Inflammatory macrophage (primary cell): ENCODE measurements at regions not wholly inside any gene's neighbourhood (a gene's known extent, or its start where the extent isn't known, plus 50 kb on each side); places are given as distances from the start of the nearest gene placed in this dataset.

Experiments
- DNase-seq, 2 donors: peaks; one replicate each; pipeline ENCODE4 v3.0.0-alpha.2; 2020 to 2022

- DNase-seq = no peak
Observed at GRCh38 chr6:150713487-150713886, 113.8 kb downstream of the PLEKHG1 start.

GRCh38 chr6:150713931-150714330 is 114.2 kb downstream of the PLEKHG1 start:
- no peak for DNase-seq

- DNase-seq = no peak
Observed at GRCh38 chr6:150715133-150715532, 115.4 kb downstream of the PLEKHG1 start.

GRCh38 chr6:150717419-150717818 is 117.7 kb downstream of the PLEKHG1 start:
- no peak for DNase-seq

- no peak for DNase-seq
Observed at GRCh38 chr6:150719099-150719766, 119.5 kb downstream of the PLEKHG1 start.

GRCh38 chr6:150719831-150720230 is 120.1 kb downstream of the PLEKHG1 start:
- DNase-seq = no peak

- DNase-seq = no peak
Observed at GRCh38 chr6:150720774-150721233, 121.1 kb downstream of the PLEKHG1 start.

- no peak for DNase-seq
Observed at GRCh38 chr6:150721418-150722266, 122.0 kb downstream of the PLEKHG1 start.

GRCh38 chr6:150722614-150723344 is 123.1 kb downstream of the PLEKHG1 start:
- no peak for DNase-seq

GRCh38 chr6:150723345-150723658 is 123.6 kb downstream of the PLEKHG1 start:
- DNase-seq = no peak

- no peak for DNase-seq
Observed at GRCh38 chr6:150723857-150724256, 124.2 kb downstream of the PLEKHG1 start.

GRCh38 chr6:150725795-150726194 is 126.1 kb downstream of the PLEKHG1 start:
- no peak for DNase-seq

- DNase-seq = no peak
Observed at GRCh38 chr6:150729188-150729748, 129.6 kb downstream of the PLEKHG1 start.

- DNase-seq = peak in 1 of 2 donors; percentile 15
Observed at GRCh38 chr6:150730801-150731457, 131.2 kb downstream of the PLEKHG1 start.

GRCh38 chr6:150732765-150733539 is 132.6 kb upstream of the MTHFD1L start:
- no peak for DNase-seq

- DNase-seq = no peak
Observed at GRCh38 chr6:150733726-150734125, 131.8 kb upstream of the MTHFD1L start.

GRCh38 chr6:150734235-150734634 is 131.3 kb upstream of the MTHFD1L start:
- no peak for DNase-seq

- no peak for DNase-seq
Observed at GRCh38 chr6:150735341-150735851, 130.1 kb upstream of the MTHFD1L start.

GRCh38 chr6:150738092-150738629 is 127.3 kb upstream of the MTHFD1L start:
- no peak for DNase-seq

- no peak for DNase-seq
Observed at GRCh38 chr6:150739711-150740349, 125.7 kb upstream of the MTHFD1L start.

- DNase-seq = no peak
Observed at GRCh38 chr6:150740453-150740852, 125.0 kb upstream of the MTHFD1L start.
